Ovary (tissue), 3 donors: ENCODE measurements at regions not wholly inside any gene's neighbourhood (a gene's known extent, or its start where the extent isn't known, plus 50 kb on each side); places are given as distances from the start of the nearest gene placed in this dataset.

ENCODE experiments used
- EP300 ChIP-seq: sonication (generic); formaldehyde crosslinking; IDR thresholded peaks from one replicate; pipeline ENCODE4 v1.6.1; 2017; ENCODE audit warnings: antibody characterized with exemption
- TF ChIP-seq, protein P1 (sequence below), 3 donors: fragments of 450-650 bp in 2 of 3; fragments of 200-600 bp in 1 of 3; IDR thresholded peaks; one replicate each; pipeline versions ENCODE4 v1.5.1 to v1.8.0; 2016 to 2022; ENCODE audit warnings: antibody characterized with exemption in 3 of 3, mild to moderate bottlenecking in 1 of 3
- donor health status: DM: no; HTN: no; CAD: no.

DNA sequence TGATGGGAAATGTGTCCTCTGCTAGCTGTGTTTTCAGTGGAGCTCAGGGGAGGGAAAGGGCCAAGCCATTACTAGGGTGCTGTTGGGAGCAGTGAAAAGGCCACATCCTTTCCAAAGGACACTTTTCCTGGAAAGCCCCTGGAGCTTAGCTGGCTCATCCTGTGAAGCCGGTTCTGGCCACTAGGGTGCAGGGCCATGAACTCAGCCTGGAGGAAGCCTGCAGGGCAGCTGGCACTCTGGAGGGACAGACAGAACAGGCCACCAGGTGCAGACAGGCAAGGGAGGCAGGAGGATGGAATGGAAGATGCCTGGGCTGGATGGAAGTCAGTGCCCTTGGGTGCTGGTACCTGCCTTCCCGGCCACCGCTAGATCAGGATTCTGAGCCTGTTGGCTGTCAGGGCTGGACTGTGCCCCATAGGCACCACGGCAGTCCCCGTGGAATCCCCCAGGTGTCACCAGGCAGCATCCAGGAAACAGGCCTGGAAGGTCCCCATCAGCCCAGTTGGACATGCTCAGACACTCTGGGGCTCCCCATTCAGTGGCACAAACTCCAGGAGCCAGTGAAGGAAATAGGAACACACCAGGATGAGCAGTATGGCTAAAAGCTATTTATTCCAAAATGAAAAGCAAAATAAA is 76.2 kb upstream of the C2CD4B start:
- TF ChIP-seq, protein P1, sequence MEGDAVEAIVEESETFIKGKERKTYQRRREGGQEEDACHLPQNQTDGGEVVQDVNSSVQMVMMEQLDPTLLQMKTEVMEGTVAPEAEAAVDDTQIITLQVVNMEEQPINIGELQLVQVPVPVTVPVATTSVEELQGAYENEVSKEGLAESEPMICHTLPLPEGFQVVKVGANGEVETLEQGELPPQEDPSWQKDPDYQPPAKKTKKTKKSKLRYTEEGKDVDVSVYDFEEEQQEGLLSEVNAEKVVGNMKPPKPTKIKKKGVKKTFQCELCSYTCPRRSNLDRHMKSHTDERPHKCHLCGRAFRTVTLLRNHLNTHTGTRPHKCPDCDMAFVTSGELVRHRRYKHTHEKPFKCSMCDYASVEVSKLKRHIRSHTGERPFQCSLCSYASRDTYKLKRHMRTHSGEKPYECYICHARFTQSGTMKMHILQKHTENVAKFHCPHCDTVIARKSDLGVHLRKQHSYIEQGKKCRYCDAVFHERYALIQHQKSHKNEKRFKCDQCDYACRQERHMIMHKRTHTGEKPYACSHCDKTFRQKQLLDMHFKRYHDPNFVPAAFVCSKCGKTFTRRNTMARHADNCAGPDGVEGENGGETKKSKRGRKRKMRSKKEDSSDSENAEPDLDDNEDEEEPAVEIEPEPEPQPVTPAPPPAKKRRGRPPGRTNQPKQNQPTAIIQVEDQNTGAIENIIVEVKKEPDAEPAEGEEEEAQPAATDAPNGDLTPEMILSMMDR (IDR thresholded peaks at IDR 0.05) = no peak
- TF ChIP-seq EP300 = no peak
